ENCODE measurements at regions not wholly inside any gene's neighbourhood (a gene's known extent, or its start where the extent isn't known, plus 50 kb on each side); places are given as distances from the start of the nearest gene placed in this dataset.

- BruUV-seq (replicated peaks): no TSS peak
- ChIA-PET CTCF (no interaction called here), POLR2A (no interaction called here)
- H3K79me2 ChIP-seq (ENCODE audit: control insufficient read depth, insufficient read depth, low read length): no peaks in the 10 kb centered on the region
- intact Hi-C loops (cut with micrococcal nuclease) (no loop called here), dilution Hi-C loops (cut with MboI; ENCODE audit: extremely low pct_ligation_motif_present, low sequenced_read_pairs) (no loop called here)
- TF ChIP-seq FOS (IDR thresholded peaks at IDR 0.05; ENCODE audit: borderline replicate concordance, insufficient read depth, low read length) (no peak), MAX (IDR thresholded peaks at IDR 0.05; ENCODE audit: insufficient read depth, insufficient read length) (no peak)
- DNase-seq (ENCODE audit: low read depth, low spot score): no peak
- H3K27ac ChIP-seq (ENCODE audit: insufficient read depth, low read depth, low read length): no peak overlapping the region
- no peaks in the 10 kb centered on the region for H3K4me1 ChIP-seq (ENCODE audit: control insufficient read depth, extremely low read depth, insufficient read depth, low read length)
- no peaks in the 10 kb centered on the region for H3K27me3 ChIP-seq (ENCODE audit: control insufficient read depth in 2 of 2, insufficient read depth in 2 of 2, low read length in 2 of 2)
- no peaks in the 10 kb centered on the region for H3K9me1 ChIP-seq (replicated peaks; ENCODE audit: control insufficient read depth, extremely low read depth, insufficient read depth, low read length)
- FAIRE-seq: no peak
- H4K20me1 ChIP-seq (replicated peaks; ENCODE audit: control insufficient read depth, extremely low read depth, insufficient read depth, low read length): no peaks in the 10 kb centered on the region
- no peaks in the 10 kb centered on the region for H3K36me3 ChIP-seq (ENCODE audit: control insufficient read depth in 2 of 2, extremely low read depth in 1 of 2, insufficient read depth in 2 of 2, low read length in 2 of 2)
- H3K9ac ChIP-seq (replicated peaks; ENCODE audit: extremely low read depth, insufficient read depth, low read length): no peak overlapping the region
- no peaks in the 10 kb centered on the region for H3K9me3 ChIP-seq (replicated peaks; ENCODE audit: control insufficient read depth, insufficient read depth, low read length)
- H2AFZ ChIP-seq (ENCODE audit: low read depth, low read length): no peak overlapping the region
- no peak overlapping the region for H3K4me3 ChIP-seq (replicated peaks in 1 of 3; ENCODE audit: insufficient read depth in 1 of 3, low read depth in 1 of 3, low read length in 3 of 3)
- H3K4me2 ChIP-seq (ENCODE audit: insufficient read depth, low read length): no peak overlapping the region
Measured at GRCh38 chr11:127443297-127443696, 442.7 kb upstream of the KIRREL3 start.

- no TSS peak for BruUV-seq (replicated peaks)
- Histone ChIP-seq H3K9ac (replicated peaks; ENCODE audit: extremely low read depth, insufficient read depth, low read length) (no peak overlapping the region), H3K79me2 (ENCODE audit: control insufficient read depth, insufficient read depth, low read length) (no peaks in the 10 kb centered on the region), H3K36me3 (ENCODE audit: control insufficient read depth in 2 of 2, extremely low read depth in 1 of 2, insufficient read depth in 2 of 2, low read length in 2 of 2) (no peaks in the 10 kb centered on the region), H3K9me3 (replicated peaks; ENCODE audit: control insufficient read depth, insufficient read depth, low read length) (no peaks in the 10 kb centered on the region), H3K4me1 (ENCODE audit: control insufficient read depth, extremely low read depth, insufficient read depth, low read length) (no peaks in the 10 kb centered on the region), H3K4me3 (replicated peaks in 1 of 3; ENCODE audit: insufficient read depth in 1 of 3, low read depth in 1 of 3, low read length in 3 of 3) (no peak overlapping the region), H3K27ac (ENCODE audit: insufficient read depth, low read depth, low read length) (no peak overlapping the region), H3K4me2 (ENCODE audit: insufficient read depth, low read length) (no peak overlapping the region), H4K20me1 (replicated peaks; ENCODE audit: control insufficient read depth, extremely low read depth, insufficient read depth, low read length) (no peaks in the 10 kb centered on the region), H2AFZ (ENCODE audit: low read depth, low read length) (no peak overlapping the region), H3K9me1 (replicated peaks; ENCODE audit: control insufficient read depth, extremely low read depth, insufficient read depth, low read length) (no peaks in the 10 kb centered on the region), H3K27me3 (ENCODE audit: control insufficient read depth in 2 of 2, insufficient read depth in 2 of 2, low read length in 2 of 2) (no peaks in the 10 kb centered on the region)
- POLR2A ChIA-PET: no interaction called here
- no peak for DNase-seq (ENCODE audit: low read depth, low spot score)
- FAIRE-seq: no peak
- intact Hi-C loops (cut with micrococcal nuclease) (no loop called here), dilution Hi-C loops (cut with MboI; ENCODE audit: extremely low pct_ligation_motif_present, low sequenced_read_pairs) (no loop called here)
- CTCF ChIA-PET: no interaction called here
- TF ChIP-seq GATA2 (IDR thresholded peaks at IDR 0.05; ENCODE audit: insufficient read depth, insufficient read length, low read depth, low read length): no peak
- no peak for TF ChIP-seq FOS (IDR thresholded peaks at IDR 0.05; ENCODE audit: borderline replicate concordance, insufficient read depth, low read length)
- no peak for TF ChIP-seq EZH2 (IDR thresholded peaks at IDR 0.05; ENCODE audit: borderline replicate concordance, low read depth, low read length, severe bottlenecking)
- no peak for TF ChIP-seq POLR2AphosphoS5 (IDR thresholded peaks at IDR 0.05; ENCODE audit: insufficient read depth, low read depth, low read length)
- TF ChIP-seq POLR2A (IDR thresholded peaks at IDR 0.05; ENCODE audit: low read depth, low read length): no peak
- TF ChIP-seq MYC (IDR thresholded peaks at IDR 0.05; ENCODE audit: low read depth, low read length): no peak
- no peak for TF ChIP-seq CTCF (IDR thresholded peaks at IDR 0.05; ENCODE audit: extremely low read depth in 1 of 2, insufficient read depth in 1 of 2, low read depth in 1 of 2, low read length in 2 of 2)
- TF ChIP-seq MAX (IDR thresholded peaks at IDR 0.05; ENCODE audit: insufficient read depth, insufficient read length): no peak
- no peak for TF ChIP-seq JUN (IDR thresholded peaks at IDR 0.05; ENCODE audit: borderline replicate concordance, insufficient read depth, insufficient read length, low read depth)
Measured at GRCh38 chr11:127440616-127441015, 440.0 kb upstream of the KIRREL3 start.

All from endothelial cell of umbilical vein (primary cell).